T-helper 2 cell treated with Interferon-gamma antibody and Interleukin-4, amounts not matched to agents 5 μg/mL and 100 μg/mL, for 36 hours (primary cell): ENCODE measurements at regions not wholly inside any gene's neighbourhood (a gene's known extent, or its start where the extent isn't known, plus 50 kb on each side); places are given as distances from the start of the nearest gene placed in this dataset.
A peak's percentile ranks its signal among the peaks of the same experiment; 100 is the strongest.
"Not testable (repeated sequence)": the region's sequence is repeated elsewhere in the genome, so short reads cannot be mapped to it uniquely, and the experiment has no call there.

Source experiments
- DNase-seq: peaks from one replicate; pipeline ENCODE4 v3.0.0; 2021; ENCODE audit warnings: low spot score
- H3K27ac Mint-ChIP-seq: one replicate; pipeline ENCODE4 v1.8.0; 2021; ENCODE audit warnings: mild to moderate bottlenecking, mixed read lengths
- H3K27me3 Mint-ChIP-seq: one replicate; pipeline ENCODE4 v1.8.0; 2021; ENCODE audit warnings: low read depth, mixed read lengths
- H3K36me3 Mint-ChIP-seq: one replicate; pipeline ENCODE4 v1.8.0; 2021; ENCODE audit warnings: low read depth, mixed read lengths
- H3K4me1 Mint-ChIP-seq: one replicate; pipeline ENCODE4 v1.8.0; 2021; ENCODE audit warnings: low read depth, mixed read lengths
- H3K4me3 Mint-ChIP-seq: one replicate; pipeline ENCODE4 v1.8.0; 2022; ENCODE audit warnings: mild to moderate bottlenecking, moderate library complexity, mixed read lengths
- H3K9me3 Mint-ChIP-seq: one replicate; pipeline ENCODE4 v1.8.0; 2021; ENCODE audit warnings: mixed read lengths

DNA sequence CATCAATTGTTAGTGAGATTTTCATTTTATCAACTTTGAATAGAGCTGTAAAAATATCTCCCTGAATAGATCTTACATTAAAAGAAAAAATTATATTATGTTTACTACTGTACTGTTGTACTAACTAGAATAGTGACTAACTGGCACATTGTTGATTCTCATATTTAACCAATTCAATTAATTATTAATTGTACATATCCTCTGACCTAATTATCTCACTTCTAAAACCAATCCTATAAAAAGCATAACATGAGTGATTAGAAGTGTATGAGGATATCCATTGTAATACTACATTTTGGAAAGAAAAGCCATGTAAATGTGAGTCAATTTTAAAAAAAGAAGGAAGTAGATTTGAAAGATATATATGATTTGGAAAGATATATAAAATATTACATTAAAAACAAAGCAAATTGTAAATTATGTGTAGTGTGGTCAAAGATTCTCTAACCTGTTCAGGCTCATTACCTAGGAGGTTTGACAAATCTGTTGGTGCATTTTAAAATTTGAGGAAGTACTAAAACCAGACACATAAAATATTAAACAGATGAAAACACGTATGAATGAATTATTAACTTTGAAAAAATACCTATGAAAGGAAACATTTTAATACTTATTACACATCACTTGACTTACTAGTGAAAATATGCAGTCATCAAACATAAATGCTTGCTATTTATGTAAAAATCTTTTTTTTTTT lies 829.8 kb upstream of the SLC10A2 start:
- DNase-seq = no peak
- no peaks in the 10 kb centered on the region for H3K27me3 Mint-ChIP-seq
- H3K36me3 Mint-ChIP-seq = no peaks in the 10 kb centered on the region
- H3K4me3 Mint-ChIP-seq = no peak overlapping the region
- no peaks in the 10 kb centered on the region for H3K4me1 Mint-ChIP-seq
- H3K9me3 Mint-ChIP-seq = peaks cover 7% of the 10 kb centered on the region
- no peak overlapping the region for H3K27ac Mint-ChIP-seq

DNA sequence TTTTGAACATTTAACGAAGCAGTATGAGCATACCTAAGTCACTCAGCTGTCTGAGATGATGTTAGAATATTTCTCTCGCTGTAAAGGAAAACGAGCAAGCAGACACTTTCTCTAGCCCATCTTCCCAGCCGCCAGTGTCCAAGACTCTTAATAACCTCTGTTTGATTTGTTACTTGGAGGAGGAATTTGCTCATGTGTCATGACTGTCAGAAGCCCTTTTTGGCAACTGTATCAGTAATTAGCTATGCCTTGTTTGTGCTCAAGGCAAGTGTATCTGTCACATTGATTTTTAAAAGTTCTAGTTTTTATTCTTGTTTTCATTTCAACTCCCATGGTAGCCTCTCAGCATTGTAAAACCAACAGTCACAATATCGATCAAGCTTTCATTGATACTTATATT lies 828.4 kb upstream of the SLC10A2 start:
- H3K27me3 Mint-ChIP-seq = no peaks in the 10 kb centered on the region
- H3K4me3 Mint-ChIP-seq = no peak overlapping the region
- H3K4me1 Mint-ChIP-seq = no peaks in the 10 kb centered on the region
- H3K9me3 Mint-ChIP-seq = no peaks in the 10 kb centered on the region
- DNase-seq = no peak
- H3K36me3 Mint-ChIP-seq = no peaks in the 10 kb centered on the region
- H3K27ac Mint-ChIP-seq = no peak overlapping the region

DNA sequence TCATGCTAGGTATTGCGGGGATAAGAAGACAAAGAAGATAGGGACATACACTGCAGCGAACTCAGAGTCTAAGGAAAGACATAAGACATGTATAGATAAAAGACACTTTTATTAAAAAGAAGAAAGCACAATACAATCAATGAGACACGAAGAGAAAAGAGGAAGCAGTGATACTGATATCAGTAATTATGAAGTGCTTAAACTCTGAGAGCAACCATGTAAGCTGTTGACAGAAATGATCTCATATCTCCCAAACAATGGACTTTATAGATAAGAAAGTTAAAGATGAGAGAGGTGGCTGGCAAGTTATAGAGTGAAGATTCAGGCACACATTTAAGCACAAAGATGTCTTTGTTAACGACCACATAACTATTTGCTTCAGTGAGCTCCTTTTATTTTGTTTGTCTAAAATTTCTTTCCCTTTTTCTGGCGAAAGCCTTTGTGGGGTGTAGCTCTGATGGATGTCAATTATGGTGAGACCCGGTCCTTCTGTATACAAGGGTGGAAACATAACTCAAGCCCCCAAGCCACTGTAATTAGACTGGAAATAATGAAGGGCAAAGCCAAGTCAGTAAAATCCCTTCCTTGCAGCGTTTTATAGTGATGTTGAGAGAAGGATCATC lies 818.0 kb upstream of the SLC10A2 start:
- no peaks in the 10 kb centered on the region for H3K27me3 Mint-ChIP-seq
- no peaks in the 10 kb centered on the region for H3K4me1 Mint-ChIP-seq
- no peak for DNase-seq
- H3K36me3 Mint-ChIP-seq = no peaks in the 10 kb centered on the region
- no peaks in the 10 kb centered on the region for H3K9me3 Mint-ChIP-seq
- H3K27ac Mint-ChIP-seq = no peak overlapping the region
- H3K4me3 Mint-ChIP-seq = no peak overlapping the region

DNA sequence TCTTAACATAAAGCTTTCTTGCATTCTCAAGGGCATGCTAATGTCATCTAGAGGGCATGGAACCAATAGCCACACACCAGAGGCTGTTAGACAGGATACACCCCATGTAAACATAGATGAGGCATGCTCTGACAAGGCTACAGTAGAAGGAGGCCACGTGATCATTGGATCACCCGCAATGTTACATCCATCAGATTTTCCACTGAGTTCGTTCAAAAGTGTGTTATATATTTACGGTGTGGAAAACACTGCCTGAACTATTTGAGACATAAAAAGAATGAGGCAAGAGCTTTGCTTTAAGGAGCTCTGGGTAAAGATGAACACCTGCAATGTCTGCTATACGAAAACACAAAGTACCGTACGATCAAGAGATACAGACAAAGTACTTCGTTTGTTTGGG lies 817.5 kb upstream of the SLC10A2 start:
- Mint-ChIP-seq H3K9me3 (no peaks in the 10 kb centered on the region), H3K4me1 (no peaks in the 10 kb centered on the region), H3K36me3 (no peaks in the 10 kb centered on the region), H3K27ac (no peak overlapping the region), H3K4me3 (no peak overlapping the region), H3K27me3 (no peaks in the 10 kb centered on the region)
- DNase-seq = no peak

DNA sequence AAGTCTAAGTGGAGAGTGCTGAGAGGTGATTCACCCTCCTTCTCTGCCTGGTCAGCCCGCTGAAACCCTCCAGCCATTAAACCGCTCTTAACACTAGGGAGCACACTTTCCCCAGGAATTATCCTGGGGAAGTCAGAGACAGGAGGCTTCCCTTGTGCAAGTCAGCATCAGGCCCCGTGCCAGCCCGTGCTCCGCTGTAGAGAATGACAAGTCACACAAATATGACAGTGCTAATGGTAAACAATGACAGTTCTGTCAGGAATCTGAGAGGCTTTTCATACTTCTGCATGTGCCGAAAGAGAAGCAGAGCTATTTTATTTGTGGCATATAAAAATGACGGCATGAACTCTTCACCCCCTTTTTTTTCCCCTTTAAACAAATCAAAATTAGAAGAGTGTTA lies 816.9 kb upstream of the SLC10A2 start:
- H3K4me1 Mint-ChIP-seq = no peaks in the 10 kb centered on the region
- no peaks in the 10 kb centered on the region for H3K36me3 Mint-ChIP-seq
- DNase-seq = no peak
- no peaks in the 10 kb centered on the region for H3K27me3 Mint-ChIP-seq
- H3K4me3 Mint-ChIP-seq = no peak overlapping the region
- H3K27ac Mint-ChIP-seq = no peak overlapping the region
- peaks cover 1% of the 10 kb centered on the region for H3K9me3 Mint-ChIP-seq

DNA sequence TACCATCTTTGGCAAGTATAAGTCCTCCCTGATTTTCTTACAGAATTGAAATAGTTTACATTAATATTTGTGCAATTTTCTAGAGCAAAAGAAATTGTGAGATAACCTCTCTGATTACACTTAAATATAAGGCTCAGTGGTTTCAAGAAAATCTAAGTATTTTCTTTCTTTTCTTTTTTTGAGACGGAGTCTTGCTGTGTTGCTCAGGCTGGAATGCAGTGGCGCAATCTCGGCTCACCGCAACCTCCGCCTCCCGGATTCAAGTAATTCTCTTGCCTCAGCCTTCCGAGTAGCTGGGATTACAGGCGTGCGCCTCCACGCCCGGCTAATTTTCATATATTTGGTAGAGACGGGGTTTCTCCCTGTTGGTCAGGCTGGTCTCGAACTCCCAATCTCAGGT lies 813.9 kb upstream of the SLC10A2 start:
- peaks cover 13% of the 10 kb centered on the region for H3K9me3 Mint-ChIP-seq
- not testable (repeated sequence) for H3K27ac Mint-ChIP-seq, H3K4me1 Mint-ChIP-seq, DNase-seq, H3K4me3 Mint-ChIP-seq, H3K27me3 Mint-ChIP-seq, H3K36me3 Mint-ChIP-seq

DNA sequence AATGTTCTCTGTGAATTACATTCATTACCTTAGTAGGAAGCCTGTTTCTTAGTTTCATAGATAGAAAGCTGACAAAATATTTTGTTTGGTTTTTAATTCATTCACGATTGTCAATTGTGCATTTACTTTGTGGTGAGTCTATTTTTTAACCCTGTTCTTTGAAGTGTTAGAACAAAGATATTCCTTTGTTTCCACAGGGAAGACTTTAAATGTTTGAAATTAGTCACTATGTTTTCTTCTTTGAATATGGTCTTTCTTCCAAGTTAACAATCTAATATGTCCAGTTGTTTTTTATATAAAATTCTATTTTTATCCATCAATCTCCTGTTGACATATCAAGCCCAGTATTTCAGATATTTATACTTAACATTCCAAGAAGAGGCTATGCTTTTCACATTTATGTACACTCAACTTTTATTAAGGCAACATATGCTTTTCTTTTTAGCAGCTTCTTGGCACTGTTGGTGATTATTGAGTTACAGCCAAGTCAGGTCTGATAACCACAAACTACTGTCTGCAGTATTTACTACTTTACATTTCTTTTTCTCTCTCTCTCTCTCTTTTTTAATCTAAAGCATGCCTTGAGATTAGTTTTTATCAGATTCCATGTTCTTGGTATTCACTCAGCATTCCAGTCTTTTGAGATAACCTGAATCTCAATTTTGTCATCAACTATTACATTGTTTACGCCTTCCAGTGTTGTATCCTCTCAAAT lies 812.8 kb upstream of the SLC10A2 start:
- no peak overlapping the region for H3K27ac Mint-ChIP-seq
- no peaks in the 10 kb centered on the region for H3K36me3 Mint-ChIP-seq
- H3K9me3 Mint-ChIP-seq = peaks cover 13% of the 10 kb centered on the region
- no peak overlapping the region for H3K4me3 Mint-ChIP-seq
- no peaks in the 10 kb centered on the region for H3K4me1 Mint-ChIP-seq
- DNase-seq = no peak
- no peaks in the 10 kb centered on the region for H3K27me3 Mint-ChIP-seq

DNA sequence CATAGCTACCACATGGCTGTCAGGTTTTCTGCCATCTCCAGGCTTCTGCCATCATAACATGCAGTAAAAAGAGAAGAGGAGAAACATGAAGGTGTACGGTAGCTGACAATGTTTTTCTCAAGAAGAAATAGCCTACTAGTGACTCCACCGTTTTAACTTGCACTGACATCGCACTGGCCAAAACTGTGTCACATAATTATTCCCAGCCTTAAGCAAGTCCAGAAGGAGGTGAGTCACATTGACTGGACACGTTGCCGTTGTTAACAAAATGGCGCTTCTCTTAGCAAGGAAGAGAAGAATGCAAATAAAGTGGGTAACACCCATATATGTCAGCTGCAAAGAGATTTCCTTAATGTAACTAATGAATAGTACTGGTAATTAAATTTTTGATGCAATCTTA lies 810.4 kb upstream of the SLC10A2 start:
- peaks cover 16% of the 10 kb centered on the region for H3K9me3 Mint-ChIP-seq
- no peak overlapping the region for H3K4me3 Mint-ChIP-seq
- no peaks in the 10 kb centered on the region for H3K36me3 Mint-ChIP-seq
- H3K4me1 Mint-ChIP-seq = no peaks in the 10 kb centered on the region
- DNase-seq = no peak
- no peak overlapping the region for H3K27ac Mint-ChIP-seq
- H3K27me3 Mint-ChIP-seq = no peaks in the 10 kb centered on the region

DNA sequence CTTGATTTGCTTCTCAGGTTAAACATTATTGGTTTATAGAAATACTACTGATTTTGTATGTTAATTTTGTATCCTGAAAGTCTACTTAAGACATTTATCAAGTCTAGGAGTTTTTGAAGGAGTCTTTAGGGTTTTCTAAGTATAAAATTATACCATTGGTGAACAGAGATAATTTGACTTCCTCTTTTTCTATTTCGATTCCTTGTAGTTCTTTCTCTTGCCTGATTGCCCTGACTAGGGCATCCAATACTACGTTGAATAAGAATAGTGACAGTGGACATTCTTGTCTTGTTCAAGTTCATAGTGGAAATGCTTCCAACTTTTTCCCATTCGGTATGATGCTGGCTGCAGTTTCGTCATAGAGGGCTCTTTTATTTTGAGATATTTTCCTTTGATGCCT lies 807.5 kb upstream of the SLC10A2 start:
- Mint-ChIP-seq H3K4me3 (no peak overlapping the region), H3K27me3 (no peaks in the 10 kb centered on the region), H3K36me3 (no peaks in the 10 kb centered on the region), H3K4me1 (no peaks in the 10 kb centered on the region), H3K9me3 (peaks cover 20% of the 10 kb centered on the region), H3K27ac (no peak overlapping the region)
- DNase-seq = no peak

DNA sequence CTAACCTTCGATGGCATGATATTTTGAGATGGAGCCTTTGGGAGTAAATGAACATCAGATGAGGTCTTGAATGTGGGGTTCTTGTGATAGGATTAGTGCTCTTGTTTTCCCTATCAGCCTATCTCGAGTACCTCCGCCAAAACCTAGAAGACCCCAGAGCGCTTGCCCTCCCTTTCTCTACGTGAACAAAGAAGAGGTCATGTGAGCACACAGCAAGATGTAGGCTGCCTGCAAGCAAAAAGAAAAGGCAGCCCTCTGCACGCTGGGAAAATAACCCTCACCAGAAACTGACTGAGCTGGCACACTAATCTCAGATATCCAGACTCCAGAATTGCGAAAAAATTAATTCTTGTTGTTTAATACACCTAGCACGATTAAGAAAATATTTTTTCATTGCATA lies 799.8 kb upstream of the SLC10A2 start:
- no peak overlapping the region for H3K27ac Mint-ChIP-seq
- no peak overlapping the region for H3K4me3 Mint-ChIP-seq
- DNase-seq = no peak
- H3K9me3 Mint-ChIP-seq = peaks cover 4% of the 10 kb centered on the region
- no peaks in the 10 kb centered on the region for H3K4me1 Mint-ChIP-seq
- no peaks in the 10 kb centered on the region for H3K36me3 Mint-ChIP-seq
- H3K27me3 Mint-ChIP-seq = no peaks in the 10 kb centered on the region

DNA sequence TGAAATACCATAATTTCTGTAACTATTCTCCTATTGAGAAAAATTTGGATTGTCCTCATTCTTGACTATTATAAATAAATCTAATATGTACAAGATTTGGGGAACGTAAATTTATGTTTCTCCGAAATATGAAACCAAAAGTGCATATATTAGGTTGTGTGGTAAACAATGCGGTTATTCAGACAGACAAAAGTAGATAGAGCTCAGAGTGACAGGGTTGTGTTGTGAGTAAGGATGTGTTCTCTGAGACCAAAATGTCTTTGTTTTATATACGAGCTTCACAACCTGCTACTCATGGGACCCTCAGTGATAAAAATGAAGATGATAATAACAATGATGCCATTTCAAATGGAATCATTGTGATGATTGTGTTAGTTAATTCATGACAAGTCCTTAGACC lies 796.3 kb upstream of the SLC10A2 start:
- no peaks in the 10 kb centered on the region for H3K4me1 Mint-ChIP-seq
- DNase-seq = no peak
- no peaks in the 10 kb centered on the region for H3K27me3 Mint-ChIP-seq
- no peaks in the 10 kb centered on the region for H3K9me3 Mint-ChIP-seq
- H3K27ac Mint-ChIP-seq = no peak overlapping the region
- H3K36me3 Mint-ChIP-seq = no peaks in the 10 kb centered on the region
- H3K4me3 Mint-ChIP-seq = no peak overlapping the region

DNA sequence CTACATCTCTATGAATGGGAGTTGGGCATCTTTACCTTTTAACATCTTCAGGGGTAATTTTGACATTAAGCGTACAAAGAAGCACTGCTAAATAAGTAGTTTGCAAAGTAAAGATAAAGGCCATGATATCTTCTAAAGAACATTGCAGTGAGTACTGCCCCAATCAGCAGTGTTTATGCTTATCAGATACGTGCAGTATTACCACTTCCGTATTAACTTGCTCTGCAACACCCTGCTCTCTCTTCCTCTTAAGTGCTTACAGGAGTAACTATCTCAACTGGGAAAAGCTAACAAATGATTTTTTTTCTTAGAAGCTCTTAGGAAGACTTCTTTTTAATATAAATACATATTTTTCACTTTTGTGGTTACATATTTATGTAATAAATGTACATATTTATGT lies 793.7 kb upstream of the SLC10A2 start:
- H3K4me1 Mint-ChIP-seq = no peaks in the 10 kb centered on the region
- H3K36me3 Mint-ChIP-seq = no peaks in the 10 kb centered on the region
- H3K27ac Mint-ChIP-seq = peak overlapping the region; percentile 41
- no peaks in the 10 kb centered on the region for H3K9me3 Mint-ChIP-seq
- no peak overlapping the region for H3K4me3 Mint-ChIP-seq
- no peaks in the 10 kb centered on the region for H3K27me3 Mint-ChIP-seq
- no peak for DNase-seq

DNA sequence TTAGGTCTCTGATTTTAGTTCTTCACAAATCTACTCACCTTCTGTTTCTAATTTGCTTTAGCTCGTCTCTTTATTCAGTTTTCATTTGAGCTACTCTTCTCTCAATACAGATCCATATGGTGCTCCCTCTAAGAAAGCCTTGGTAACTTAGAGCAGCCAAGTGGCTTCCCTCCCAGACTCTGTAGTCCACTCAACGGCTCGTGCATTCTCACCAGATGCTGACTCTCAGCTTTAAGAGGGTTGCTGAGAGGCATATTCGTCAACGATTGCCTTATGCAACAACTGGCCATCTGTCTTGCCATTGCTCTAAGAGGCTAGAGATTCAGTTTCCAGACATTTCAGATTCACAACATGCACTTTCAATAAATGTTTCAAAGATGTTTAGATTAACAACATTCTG lies 785.8 kb upstream of the SLC10A2 start:
- Mint-ChIP-seq H3K4me1 (no peaks in the 10 kb centered on the region), H3K9me3 (peaks cover 12% of the 10 kb centered on the region)

DNA sequence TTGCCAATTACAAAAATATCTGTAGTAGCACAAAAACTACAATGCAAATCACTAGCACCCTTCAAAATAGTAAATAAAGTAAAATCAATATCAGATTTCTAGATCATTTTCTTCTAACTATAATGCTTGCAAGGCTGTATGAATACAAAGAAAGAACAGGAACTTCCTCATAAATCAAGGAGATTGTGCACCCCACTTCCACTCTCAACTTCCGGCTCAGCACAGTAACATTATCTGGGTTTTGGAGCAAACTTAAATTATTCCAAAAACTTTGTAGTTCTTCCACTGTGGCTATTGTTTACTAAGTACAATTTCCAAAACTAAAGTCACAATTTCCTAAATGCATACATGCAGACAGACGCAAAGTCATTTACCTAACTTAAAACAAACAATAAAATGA lies 778.3 kb upstream of the SLC10A2 start:
- no peak for DNase-seq
- no peaks in the 10 kb centered on the region for H3K27me3 Mint-ChIP-seq
- H3K4me1 Mint-ChIP-seq = no peaks in the 10 kb centered on the region
- no peak overlapping the region for H3K4me3 Mint-ChIP-seq
- no peak overlapping the region for H3K27ac Mint-ChIP-seq
- no peaks in the 10 kb centered on the region for H3K36me3 Mint-ChIP-seq
- peaks cover 14% of the 10 kb centered on the region for H3K9me3 Mint-ChIP-seq

More for the DNA sequence above, 785.8 kb upstream of the SLC10A2 start:
- DNase-seq = no peak
- no peaks in the 10 kb centered on the region for H3K27me3 Mint-ChIP-seq
- no peak overlapping the region for H3K27ac Mint-ChIP-seq
- no peak overlapping the region for H3K4me3 Mint-ChIP-seq
- H3K36me3 Mint-ChIP-seq = no peaks in the 10 kb centered on the region
